Neural cell (in vitro differentiated cells): ENCODE measurements at regions not wholly inside any gene's neighbourhood (a gene's known extent, or its start where the extent isn't known, plus 50 kb on each side); places are given as distances from the start of the nearest gene placed in this dataset.

Source experiments
- CTCF ChIP-seq: fragments of 450-650 bp; IDR thresholded peaks from 2 replicates; pipeline ENCODE4 v1.5.1; 2014; ENCODE audit warnings: antibody characterized with exemption, mild to moderate bottlenecking, moderate library complexity; ENCODE audit not compliant: poor library complexity, severe bottlenecking
- RAD21 ChIP-seq: fragments of 450-650 bp; conservative IDR thresholded peaks from 2 replicates; pipeline ENCODE4 v1.6.1; 2014; ENCODE audit warnings: antibody characterized with exemption, mild to moderate bottlenecking, moderate library complexity
- TAF1 ChIP-seq: IDR thresholded peaks from 2 replicates; pipeline ENCODE4 v1.6.1; 2012; ENCODE audit warnings: low read depth

- TF ChIP-seq CTCF (no peak), RAD21 (no peak), TAF1 (no peak)
Observed at GRCh38 chr6:66173587-66173986, 466.6 kb upstream of the EYS start.
